Suppressor macrophage (primary cell): ENCODE measurements at regions not wholly inside any gene's neighbourhood (a gene's known extent, or its start where the extent isn't known, plus 50 kb on each side); places are given as distances from the start of the nearest gene placed in this dataset.

Experiments used
- DNase-seq, 4 experiments: peaks; one replicate each; pipeline ENCODE4 v3.0.0-alpha.2; 2020 to 2022

- peak; percentile 72 to 86 (median 83) for DNase-seq
These were observed 199.7 kb downstream of the KATNAL1 start for GRCh38 chr13:30107521-30108136.

GRCh38 chr13:30107121-30107520, 200.2 kb downstream of the KATNAL1 start:
- peak; percentile 74 to 91 (median 84) for DNase-seq

- DNase-seq = no peak
These were observed 202.0 kb downstream of the KATNAL1 start for GRCh38 chr13:30105381-30105780.

- DNase-seq = peak; percentile 12 to 61 (median 40)
These were observed 204.1 kb downstream of the KATNAL1 start for GRCh38 chr13:30103161-30103840.

GRCh38 chr13:30100226-30100625, 207.1 kb downstream of the KATNAL1 start:
- DNase-seq = no peak

- peak; percentile 56 to 83 (median 72) for DNase-seq
These were observed 209.7 kb downstream of the KATNAL1 start for GRCh38 chr13:30097701-30098100.

- DNase-seq = no peak
These were observed 210.3 kb downstream of the KATNAL1 start for GRCh38 chr13:30097089-30097488.

GRCh38 chr13:30094015-30094414, 213.3 kb downstream of the KATNAL1 start:
- no peak for DNase-seq

- DNase-seq = no peak
These were observed 214.1 kb downstream of the KATNAL1 start for GRCh38 chr13:30093236-30093635.

- DNase-seq = peak; percentile 24 to 71 (median 65)
These were observed 215.7 kb downstream of the KATNAL1 start for GRCh38 chr13:30091691-30092090.

- DNase-seq = no peak
These were observed 216.3 kb downstream of the KATNAL1 start for GRCh38 chr13:30091035-30091434.

- peak in 3 of 4 experiments; percentile 28 to 35 (median 31) for DNase-seq
These were observed 219.0 kb downstream of the KATNAL1 start for GRCh38 chr13:30088312-30088855.

- DNase-seq = no peak
These were observed 222.3 kb downstream of the KATNAL1 start for GRCh38 chr13:30085087-30085486.

GRCh38 chr13:30082391-30082790, 225.0 kb downstream of the KATNAL1 start:
- no peak for DNase-seq

GRCh38 chr13:30081331-30081730, 226.0 kb downstream of the KATNAL1 start:
- DNase-seq = no peak

GRCh38 chr13:30079501-30079900, 227.8 kb downstream of the KATNAL1 start:
- no peak for DNase-seq

GRCh38 chr13:30078059-30078458, 227.6 kb upstream of the UBL3 start:
- no peak for DNase-seq

GRCh38 chr13:30077240-30077735, 226.9 kb upstream of the UBL3 start:
- DNase-seq = no peak

- DNase-seq = no peak
These were observed 224.7 kb upstream of the UBL3 start for GRCh38 chr13:30074955-30075614.

GRCh38 chr13:30074431-30074830, 224.0 kb upstream of the UBL3 start:
- DNase-seq = no peak

- DNase-seq = no peak
These were observed 222.4 kb upstream of the UBL3 start for GRCh38 chr13:30072818-30073186.

GRCh38 chr13:30071969-30072817, 221.8 kb upstream of the UBL3 start:
- no peak for DNase-seq
